OCI-LY7 (cell line): ENCODE measurements at regions not wholly inside any gene's neighbourhood (a gene's known extent, or its start where the extent isn't known, plus 50 kb on each side); places are given as distances from the start of the nearest gene placed in this dataset.

Source experiments
- BruUV-seq: library from RNA; stranded (reverse); fragments of 400-500 nt; replicated peaks from 2 replicates; lab custom pipeline; 2021; lab: Mats Ljungman, UMichigan
- CTCF ChIA-PET: fragments of 300-600 bp; sonication (Branson Sonifier 250); formaldehyde crosslinking; loops from one replicate; lab custom pipeline; 2022; ENCODE audit warnings: antibody characterized with exemption; ENCODE audit not compliant: unreplicated experiment; lab: Charles Lee
- POLR2A ChIA-PET: fragments of 300-600 bp; sonication (Branson Sonifier 250); formaldehyde crosslinking; loops from one replicate; lab custom pipeline; 2022; ENCODE audit warnings: antibody characterized with exemption; lab: Charles Lee
- DNase-seq: peaks from one replicate; pipeline ENCODE4 v3.0.0-alpha.2; 2015; ENCODE audit warnings: low spot score
- H2AFZ ChIP-seq: fragments of 200-600 bp; sonication (generic), shearing (Covaris generic); 2 replicates; pipeline ENCODE4 v1.6.1; 2014; ENCODE audit warnings: mild to moderate bottlenecking, antibody characterized with exemption, low read length, moderate library complexity
- H3K27ac ChIP-seq: fragments of 200-600 bp; sonication (generic); 2 replicates; pipeline ENCODE4 v1.5.1; 2014; ENCODE audit warnings: mixed run types, low read depth, mild to moderate bottlenecking, moderate library complexity, low read length, inconsistent platforms; ENCODE audit not compliant: poor library complexity, severe bottlenecking
- H3K36me3 ChIP-seq: fragments of 200-600 bp; sonication (generic); 2 replicates; pipeline ENCODE4 v1.6.1; 2014; ENCODE audit warnings: mild to moderate bottlenecking, antibody characterized with exemption, low read length, moderate library complexity, mixed read lengths; ENCODE audit not compliant: insufficient read depth
- H3K4me1 ChIP-seq: fragments of 200-600 bp; sonication (generic); 2 replicates; pipeline ENCODE4 v1.5.1; 2014; ENCODE audit warnings: mild to moderate bottlenecking, low read length; ENCODE audit not compliant: insufficient read depth, poor library complexity, severe bottlenecking
- H3K4me2 ChIP-seq: fragments of 200-600 bp; sonication (generic); 2 replicates; pipeline ENCODE4 v1.6.1; 2014; ENCODE audit warnings: mild to moderate bottlenecking, low read length
- H3K4me3 ChIP-seq: fragments of 200-600 bp; sonication (generic); 2 replicates; pipeline ENCODE4 v1.5.1; 2014; ENCODE audit warnings: mild to moderate bottlenecking, low read depth, low read length; ENCODE audit not compliant: poor library complexity, severe bottlenecking
- H3K79me2 ChIP-seq: fragments of 200-600 bp; sonication (generic); 2 replicates; pipeline ENCODE4 v1.6.1; 2016; ENCODE audit warnings: low read depth, mild to moderate bottlenecking, low read length, moderate library complexity, mixed read lengths; ENCODE audit not compliant: insufficient read depth
- H3K9me2 ChIP-seq: fragments of 200-600 bp; sonication (generic); 2 replicates; pipeline ENCODE4 v1.6.1; 2016; ENCODE audit warnings: mild to moderate bottlenecking, low read length, mixed read lengths; ENCODE audit not compliant: insufficient read depth
- H3K9me3 ChIP-seq: fragments of 200-600 bp; sonication (generic); 2 replicates; pipeline ENCODE4 v1.6.1; 2014; ENCODE audit warnings: mild to moderate bottlenecking, mixed run types, low read length, mixed read lengths
- H4K20me1 ChIP-seq: fragments of 200-600 bp; sonication (generic); 2 replicates; pipeline ENCODE4 v1.6.1; 2014; ENCODE audit warnings: mild to moderate bottlenecking, antibody characterized with exemption, low read length, moderate library complexity, mixed read lengths; ENCODE audit not compliant: insufficient read depth
- CTCF ChIP-seq: fragments of 200-600 bp; sonication (generic); conservative IDR thresholded peaks from 2 replicates; pipeline ENCODE4 v1.5.1; 2014; ENCODE audit warnings: mild to moderate bottlenecking, antibody characterized with exemption, low read length, moderate library complexity, mixed read lengths
- EZH2phosphoT487 ChIP-seq: fragments of 200-600 bp; sonication (generic); IDR thresholded peaks from 2 replicates; pipeline ENCODE4 v1.6.1; 2018; ENCODE audit warnings: low read depth, borderline replicate concordance, mild to moderate bottlenecking, mixed run types, antibody characterized with exemption, low read length, moderate library complexity, mixed read lengths
- intact Hi-C: fragments of 100-400 bp; cut with micrococcal nuclease; formaldehyde crosslinking; loops from one replicate; pipeline ENCODE4 v1.10.0; 2022; ENCODE audit not compliant: unreplicated experiment

- H3K9me2 ChIP-seq: no peaks in the 10 kb centered on the region
- H3K4me2 ChIP-seq: no peak overlapping the region
- H3K9me3 ChIP-seq: no peaks in the 10 kb centered on the region
- no peak overlapping the region for H3K4me3 ChIP-seq
- TF ChIP-seq CTCF (no peak), EZH2phosphoT487 (no peak)
- no peaks in the 10 kb centered on the region for H3K79me2 ChIP-seq
- no peaks in the 10 kb centered on the region for H3K36me3 ChIP-seq
- no TSS peak for BruUV-seq
- no peak overlapping the region for H2AFZ ChIP-seq
- CTCF ChIA-PET: interaction anchor here (0.7 kb wide), 1 partner anchor 117 kb away, joined by 3 read pairs; no protein-coding TSS in a partner anchor
- no peaks in the 10 kb centered on the region for H4K20me1 ChIP-seq
- H3K27ac ChIP-seq: no peak overlapping the region
- DNase-seq: no peak
- intact Hi-C loops: no loop called here
- POLR2A ChIA-PET: interaction anchor here (0.6 kb wide), 1 partner anchor 48 kb away, joined by 4 read pairs; no protein-coding TSS in a partner anchor
- H3K4me1 ChIP-seq: peaks cover 7% of the 10 kb centered on the region
Observed at GRCh38 chr4:3343358-3343757, 50.5 kb downstream of the RGS12 start.

GRCh38 chr4:3344104-3344503 is 51.3 kb downstream of the RGS12 start:
- BruUV-seq: no TSS peak
- Histone ChIP-seq H3K36me3 (no peaks in the 10 kb centered on the region), H3K9me2 (no peaks in the 10 kb centered on the region), H3K27ac (no peak overlapping the region), H3K4me2 (no peak overlapping the region), H3K4me1 (peaks cover 7% of the 10 kb centered on the region), H3K9me3 (no peaks in the 10 kb centered on the region), H3K4me3 (no peak overlapping the region), H4K20me1 (no peaks in the 10 kb centered on the region), H2AFZ (no peak overlapping the region), H3K79me2 (no peaks in the 10 kb centered on the region)
- POLR2A ChIA-PET: interaction anchor here (0.6 kb wide), 1 partner anchor 49 kb away, joined by 4 read pairs; no protein-coding TSS in a partner anchor
- TF ChIP-seq CTCF (no peak), EZH2phosphoT487 (no peak)
- DNase-seq: no peak
- CTCF ChIA-PET: interaction anchor here (0.7 kb wide), 1 partner anchor 117 kb away, joined by 3 read pairs; no protein-coding TSS in a partner anchor
- intact Hi-C loops: no loop called here

- intact Hi-C loops: no loop called here
- no TSS peak for BruUV-seq
Observed at GRCh38 chr4:3344596-3344995, 51.8 kb downstream of the RGS12 start.

More at GRCh38 chr4:3344596-3344995, 51.8 kb downstream of the RGS12 start:
- POLR2A ChIA-PET: no interaction called here
- H3K4me2 ChIP-seq: no peak overlapping the region
- H3K4me1 ChIP-seq: peaks cover 7% of the 10 kb centered on the region
- CTCF ChIA-PET: no interaction called here
- H3K9me2 ChIP-seq: no peaks in the 10 kb centered on the region
- TF ChIP-seq CTCF: no peak
- TF ChIP-seq EZH2phosphoT487: no peak
- no peaks in the 10 kb centered on the region for H3K9me3 ChIP-seq
- no peaks in the 10 kb centered on the region for H3K79me2 ChIP-seq
- no peak for DNase-seq
- no peak overlapping the region for H2AFZ ChIP-seq
- H3K4me3 ChIP-seq: no peak overlapping the region
- H3K36me3 ChIP-seq: no peaks in the 10 kb centered on the region
- no peaks in the 10 kb centered on the region for H4K20me1 ChIP-seq
- H3K27ac ChIP-seq: no peak overlapping the region
